NB4 (cell line): ENCODE measurements at regions not wholly inside any gene's neighbourhood (a gene's known extent, or its start where the extent isn't known, plus 50 kb on each side); places are given as distances from the start of the nearest gene placed in this dataset.

Source experiments
- DNase-seq: peaks from one replicate; pipeline ENCODE4 v3.0.0; 2010; ENCODE audit warnings: low read depth
- H3K4me3 ChIP-seq: one replicate; pipeline ENCODE4 v1.5.1; 2011; ENCODE audit warnings: mild to moderate bottlenecking, low read depth, low read length, moderate library complexity
- MYC ChIP-seq: IDR thresholded peaks from 2 replicates; pipeline ENCODE4 v1.6.1; 2011; ENCODE audit warnings: low read depth, low read length
- POLR2A ChIP-seq: IDR thresholded peaks from 2 replicates; pipeline ENCODE4 v1.6.1; 2011; ENCODE audit warnings: mild to moderate bottlenecking; ENCODE audit not compliant: insufficient read length; ENCODE audit errors: extremely low read depth
- TF ChIP-seq, protein P1 (sequence below): IDR thresholded peaks from one replicate; pipeline ENCODE4 v1.5.1; 2012; ENCODE audit warnings: low read depth, low read length
- TF ChIP-seq, protein P2 (sequence below): IDR thresholded peaks from 2 replicates; pipeline ENCODE4 v1.6.1; 2011; ENCODE audit warnings: low read depth, low read length

DNA sequence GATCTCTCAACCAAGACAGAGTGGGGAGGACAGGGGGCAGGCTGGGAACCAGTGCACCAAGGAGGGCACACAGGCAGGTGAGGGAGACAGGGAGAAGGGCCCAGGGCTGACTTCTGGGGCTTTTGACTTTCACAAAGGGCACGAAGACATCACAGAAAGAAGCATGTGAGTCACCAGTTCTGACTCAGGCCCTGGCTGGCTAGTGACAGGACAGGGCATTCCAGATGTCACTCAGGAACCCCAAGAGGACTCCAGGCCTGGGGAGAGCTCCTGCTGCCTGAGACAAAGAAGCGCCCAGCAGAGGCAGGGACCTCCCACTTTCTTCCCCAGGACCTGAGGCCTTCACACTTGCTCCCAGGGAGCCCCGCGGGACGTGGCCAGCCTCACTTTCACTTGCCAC, 497.2 kb downstream of the BUD13 start:
- no peak for DNase-seq
- TF ChIP-seq MYC (no peak), POLR2A (no peak)
- TF ChIP-seq, protein P1, sequence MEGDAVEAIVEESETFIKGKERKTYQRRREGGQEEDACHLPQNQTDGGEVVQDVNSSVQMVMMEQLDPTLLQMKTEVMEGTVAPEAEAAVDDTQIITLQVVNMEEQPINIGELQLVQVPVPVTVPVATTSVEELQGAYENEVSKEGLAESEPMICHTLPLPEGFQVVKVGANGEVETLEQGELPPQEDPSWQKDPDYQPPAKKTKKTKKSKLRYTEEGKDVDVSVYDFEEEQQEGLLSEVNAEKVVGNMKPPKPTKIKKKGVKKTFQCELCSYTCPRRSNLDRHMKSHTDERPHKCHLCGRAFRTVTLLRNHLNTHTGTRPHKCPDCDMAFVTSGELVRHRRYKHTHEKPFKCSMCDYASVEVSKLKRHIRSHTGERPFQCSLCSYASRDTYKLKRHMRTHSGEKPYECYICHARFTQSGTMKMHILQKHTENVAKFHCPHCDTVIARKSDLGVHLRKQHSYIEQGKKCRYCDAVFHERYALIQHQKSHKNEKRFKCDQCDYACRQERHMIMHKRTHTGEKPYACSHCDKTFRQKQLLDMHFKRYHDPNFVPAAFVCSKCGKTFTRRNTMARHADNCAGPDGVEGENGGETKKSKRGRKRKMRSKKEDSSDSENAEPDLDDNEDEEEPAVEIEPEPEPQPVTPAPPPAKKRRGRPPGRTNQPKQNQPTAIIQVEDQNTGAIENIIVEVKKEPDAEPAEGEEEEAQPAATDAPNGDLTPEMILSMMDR: no peak
- TF ChIP-seq, protein P2, sequence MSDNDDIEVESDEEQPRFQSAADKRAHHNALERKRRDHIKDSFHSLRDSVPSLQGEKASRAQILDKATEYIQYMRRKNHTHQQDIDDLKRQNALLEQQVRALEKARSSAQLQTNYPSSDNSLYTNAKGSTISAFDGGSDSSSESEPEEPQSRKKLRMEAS: no peak
- H3K4me3 ChIP-seq: no peak overlapping the region

DNA sequence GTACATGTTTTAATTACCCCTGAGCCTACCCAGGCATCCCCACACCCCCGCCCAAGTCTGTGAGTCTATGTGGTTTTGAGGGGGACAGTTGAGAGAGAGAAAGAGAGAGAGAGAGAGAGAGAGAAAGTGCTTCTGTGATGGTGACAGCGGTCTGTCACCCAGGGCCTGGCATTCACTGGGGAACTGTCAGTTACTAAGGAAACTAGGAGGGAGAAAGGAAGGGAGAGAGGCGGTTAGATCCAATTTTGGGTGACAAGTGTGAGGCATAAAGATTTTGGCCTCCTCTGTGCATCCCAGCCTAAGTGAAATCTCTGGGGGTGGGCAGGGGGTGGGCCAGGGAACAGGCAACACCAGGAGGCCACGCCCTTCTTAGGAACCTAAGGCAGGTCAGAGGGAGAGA, 498.3 kb downstream of the BUD13 start:
- H3K4me3 ChIP-seq: no peak overlapping the region
- DNase-seq: no peak
- TF ChIP-seq, protein P1: no peak
- TF ChIP-seq, protein P2: no peak
- TF ChIP-seq POLR2A (no peak), MYC (no peak)

DNA sequence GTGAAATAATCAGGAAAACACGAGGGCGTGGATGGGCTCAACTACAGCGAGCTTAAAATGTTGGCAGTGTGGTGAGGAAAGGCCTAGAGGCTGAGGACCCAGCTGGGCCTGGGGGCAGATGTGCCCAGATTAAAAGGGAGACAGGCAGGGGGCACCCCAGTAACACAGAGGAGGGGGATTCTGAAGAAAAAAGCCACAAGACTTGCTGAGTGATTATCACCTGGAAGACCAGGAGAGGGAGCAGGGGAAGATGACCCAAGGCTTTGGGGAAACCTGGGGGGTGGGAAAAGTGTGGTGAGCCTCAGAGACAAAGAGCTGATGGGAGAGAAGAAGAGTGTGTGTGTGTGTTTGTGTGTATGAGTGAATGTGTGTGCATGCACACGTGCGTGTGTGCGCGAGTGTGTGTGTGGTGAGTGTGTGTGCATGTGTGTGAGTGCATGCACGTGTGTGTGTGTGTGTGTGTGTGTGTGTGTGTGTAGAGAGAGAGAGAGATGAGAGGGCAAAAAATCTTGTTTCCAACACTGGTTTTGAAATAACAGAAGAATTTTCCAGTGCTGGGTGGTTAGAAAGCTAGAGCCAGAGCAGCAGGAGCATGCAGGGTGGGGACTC, 500.5 kb downstream of the BUD13 start:
- TF ChIP-seq POLR2A (no peak), MYC (no peak)
- TF ChIP-seq, protein P1: no peak
- TF ChIP-seq, protein P2: no peak
- no peak for DNase-seq
- no peak overlapping the region for H3K4me3 ChIP-seq

DNA sequence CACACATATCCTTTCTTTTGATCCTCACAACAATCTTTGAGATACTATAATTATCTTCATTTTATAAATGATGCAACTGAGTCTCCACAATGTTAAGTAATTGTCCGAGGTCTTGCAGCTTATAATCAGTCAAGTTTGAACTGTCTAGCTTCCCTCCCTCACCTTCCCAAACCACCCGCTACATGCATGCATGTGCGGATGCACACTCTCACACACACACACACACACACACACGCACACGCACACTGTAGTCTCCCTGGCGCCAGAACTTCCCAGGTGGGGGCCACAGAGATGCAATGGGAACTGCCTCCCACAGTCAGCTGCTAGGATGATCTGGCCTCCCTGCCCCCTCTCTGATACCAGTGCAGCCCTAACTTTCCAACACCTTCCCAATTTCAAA, 501.3 kb downstream of the BUD13 start:
- TF ChIP-seq, protein P1: no peak
- TF ChIP-seq POLR2A (no peak), MYC (no peak)
- TF ChIP-seq, protein P2: no peak

DNA sequence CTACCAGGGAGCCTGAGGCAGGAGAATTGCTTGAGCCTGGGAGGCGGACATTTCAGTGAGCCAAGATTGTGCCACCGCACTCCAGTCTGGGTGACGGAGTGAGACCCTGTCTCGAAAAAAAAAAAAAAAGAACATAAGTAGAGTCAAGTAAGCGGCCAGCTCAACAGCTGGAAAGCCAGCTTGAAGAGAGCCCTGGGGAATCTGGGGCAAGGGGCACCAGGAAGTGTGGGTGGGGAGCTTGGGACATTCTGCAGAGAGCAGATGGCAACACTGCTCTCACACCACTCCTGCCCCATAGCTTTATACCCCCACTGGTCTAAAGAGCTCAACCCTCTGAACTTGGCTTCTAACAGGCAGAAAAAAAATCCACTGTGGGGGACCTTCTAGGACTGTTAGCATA, 505.6 kb downstream of the BUD13 start:
- TF ChIP-seq MYC (no peak), POLR2A (no peak)
- TF ChIP-seq, protein P1: no peak
- TF ChIP-seq, protein P2: no peak
- DNase-seq: no peak
- no peak overlapping the region for H3K4me3 ChIP-seq

More for the DNA sequence above, 501.3 kb downstream of the BUD13 start:
- H3K4me3 ChIP-seq: no peak overlapping the region
- DNase-seq: no peak

DNA sequence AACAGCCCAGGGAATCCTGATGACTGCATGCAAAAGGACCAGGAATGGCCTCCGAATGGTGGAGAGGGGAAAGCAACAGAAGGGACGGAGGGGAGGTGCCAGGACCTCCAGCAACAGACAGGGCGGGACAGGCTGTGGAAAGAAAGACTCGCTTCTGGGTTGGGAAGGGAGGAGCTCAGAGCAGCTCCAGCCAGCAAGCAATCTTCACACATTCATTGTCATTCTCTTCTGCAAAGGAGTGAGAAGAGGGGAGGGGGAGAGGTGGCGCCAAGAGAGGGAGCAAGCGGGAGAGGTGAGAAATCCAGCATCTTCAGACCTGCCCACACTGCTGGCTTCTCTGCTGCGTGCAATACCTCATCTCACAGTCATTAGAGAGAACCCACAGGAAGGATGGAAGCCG, 509.0 kb downstream of the BUD13 start:
- no peak for DNase-seq
- TF ChIP-seq POLR2A (no peak), MYC (no peak)
- TF ChIP-seq, protein P2: no peak
- TF ChIP-seq, protein P1: no peak
- H3K4me3 ChIP-seq: no peak overlapping the region
